Osteocyte (in vitro differentiated cells): ENCODE measurements at regions not wholly inside any gene's neighbourhood (a gene's known extent, or its start where the extent isn't known, plus 50 kb on each side); places are given as distances from the start of the nearest gene placed in this dataset.

Source experiments
- DNase-seq: peaks from one replicate; pipeline ENCODE4 v3.0.0; 2021; ENCODE audit warnings: mixed read lengths; ENCODE audit not compliant: unreplicated experiment; ENCODE audit errors: extremely low spot score
- H3K27ac Mint-ChIP-seq: one replicate; pipeline ENCODE4 v1.8.0; 2021; ENCODE audit warnings: mild to moderate bottlenecking, mixed read lengths; ENCODE audit not compliant: unreplicated experiment
- H3K27me3 Mint-ChIP-seq: one replicate; pipeline ENCODE4 v1.8.0; 2021; ENCODE audit warnings: mixed read lengths; ENCODE audit not compliant: unreplicated experiment
- H3K36me3 Mint-ChIP-seq: one replicate; pipeline ENCODE4 v1.8.0; 2021; ENCODE audit warnings: mixed read lengths; ENCODE audit not compliant: unreplicated experiment
- H3K4me1 Mint-ChIP-seq: one replicate; pipeline ENCODE4 v1.8.0; 2021; ENCODE audit warnings: mixed read lengths; ENCODE audit not compliant: unreplicated experiment
- H3K4me3 Mint-ChIP-seq: one replicate; pipeline ENCODE4 v1.8.0; 2021; ENCODE audit warnings: mild to moderate bottlenecking, moderate library complexity, mixed read lengths; ENCODE audit not compliant: unreplicated experiment
- H3K9me3 Mint-ChIP-seq: one replicate; pipeline ENCODE4 v1.8.0; 2021; ENCODE audit warnings: mixed read lengths; ENCODE audit not compliant: unreplicated experiment
- CTCF ChIP-seq: fragments of 200-600 bp; sonication (generic); IDR thresholded peaks from 2 replicates; pipeline ENCODE4 v1.5.0; 2021; ENCODE audit warnings: antibody characterized with exemption, mild to moderate bottlenecking, moderate library complexity

GRCh38 chrX:20333672-20334071 is 67.0 kb upstream of the RPS6KA3 start:
- Mint-ChIP-seq H3K27me3 (peaks cover 2% of the 10 kb centered on the region), H3K36me3 (no peaks in the 10 kb centered on the region), H3K4me1 (no peaks in the 10 kb centered on the region), H3K4me3 (no peak overlapping the region), H3K9me3 (peaks cover 22% of the 10 kb centered on the region), H3K27ac (no peak overlapping the region)
- TF ChIP-seq CTCF = no peak
- no peak for DNase-seq

- no peak for DNase-seq
- peaks cover 14% of the 10 kb centered on the region for H3K9me3 Mint-ChIP-seq
- no peak overlapping the region for H3K4me3 Mint-ChIP-seq
- no peaks in the 10 kb centered on the region for H3K4me1 Mint-ChIP-seq
- H3K36me3 Mint-ChIP-seq = no peaks in the 10 kb centered on the region
- TF ChIP-seq CTCF = no peak
- no peak overlapping the region for H3K27ac Mint-ChIP-seq
- H3K27me3 Mint-ChIP-seq = no peaks in the 10 kb centered on the region
Observed at GRCh38 chrX:20330545-20330944, 63.8 kb upstream of the RPS6KA3 start.

GRCh38 chrX:20329435-20329834 is 62.7 kb upstream of the RPS6KA3 start:
- Mint-ChIP-seq H3K27me3 (no peaks in the 10 kb centered on the region), H3K36me3 (no peaks in the 10 kb centered on the region), H3K27ac (no peak overlapping the region), H3K9me3 (peaks cover 7% of the 10 kb centered on the region), H3K4me1 (no peaks in the 10 kb centered on the region), H3K4me3 (no peak overlapping the region)
- TF ChIP-seq CTCF = no peak
- DNase-seq = no peak

GRCh38 chrX:20325786-20326388 is 59.2 kb upstream of the RPS6KA3 start:
- no peak for TF ChIP-seq CTCF
- H3K9me3 Mint-ChIP-seq = peaks cover 4% of the 10 kb centered on the region
- no peak for DNase-seq
- no peaks in the 10 kb centered on the region for H3K27me3 Mint-ChIP-seq
- no peaks in the 10 kb centered on the region for H3K4me1 Mint-ChIP-seq
- no peak overlapping the region for H3K27ac Mint-ChIP-seq
- no peaks in the 10 kb centered on the region for H3K36me3 Mint-ChIP-seq
- no peak overlapping the region for H3K4me3 Mint-ChIP-seq

- H3K9me3 Mint-ChIP-seq = peaks cover 8% of the 10 kb centered on the region
- H3K4me1 Mint-ChIP-seq = no peaks in the 10 kb centered on the region
- H3K36me3 Mint-ChIP-seq = no peaks in the 10 kb centered on the region
- no peaks in the 10 kb centered on the region for H3K27me3 Mint-ChIP-seq
- no peak overlapping the region for H3K4me3 Mint-ChIP-seq
- H3K27ac Mint-ChIP-seq = no peak overlapping the region
- no peak for DNase-seq
- no peak for TF ChIP-seq CTCF
Observed at GRCh38 chrX:20322887-20323286, 56.2 kb upstream of the RPS6KA3 start.
